NCI-H345 treated with DMSO at 0.1 percent for 48 hours (cell line): ENCODE measurements at regions not wholly inside any gene's neighbourhood (a gene's known extent, or its start where the extent isn't known, plus 50 kb on each side); places are given as distances from the start of the nearest gene placed in this dataset.

Experiments
- DNase-seq: peaks from one replicate; lab custom pipeline; 2025; ENCODE audit not compliant: unreplicated experiment; lab: John Stamatoyannopoulos, UW

DNA sequence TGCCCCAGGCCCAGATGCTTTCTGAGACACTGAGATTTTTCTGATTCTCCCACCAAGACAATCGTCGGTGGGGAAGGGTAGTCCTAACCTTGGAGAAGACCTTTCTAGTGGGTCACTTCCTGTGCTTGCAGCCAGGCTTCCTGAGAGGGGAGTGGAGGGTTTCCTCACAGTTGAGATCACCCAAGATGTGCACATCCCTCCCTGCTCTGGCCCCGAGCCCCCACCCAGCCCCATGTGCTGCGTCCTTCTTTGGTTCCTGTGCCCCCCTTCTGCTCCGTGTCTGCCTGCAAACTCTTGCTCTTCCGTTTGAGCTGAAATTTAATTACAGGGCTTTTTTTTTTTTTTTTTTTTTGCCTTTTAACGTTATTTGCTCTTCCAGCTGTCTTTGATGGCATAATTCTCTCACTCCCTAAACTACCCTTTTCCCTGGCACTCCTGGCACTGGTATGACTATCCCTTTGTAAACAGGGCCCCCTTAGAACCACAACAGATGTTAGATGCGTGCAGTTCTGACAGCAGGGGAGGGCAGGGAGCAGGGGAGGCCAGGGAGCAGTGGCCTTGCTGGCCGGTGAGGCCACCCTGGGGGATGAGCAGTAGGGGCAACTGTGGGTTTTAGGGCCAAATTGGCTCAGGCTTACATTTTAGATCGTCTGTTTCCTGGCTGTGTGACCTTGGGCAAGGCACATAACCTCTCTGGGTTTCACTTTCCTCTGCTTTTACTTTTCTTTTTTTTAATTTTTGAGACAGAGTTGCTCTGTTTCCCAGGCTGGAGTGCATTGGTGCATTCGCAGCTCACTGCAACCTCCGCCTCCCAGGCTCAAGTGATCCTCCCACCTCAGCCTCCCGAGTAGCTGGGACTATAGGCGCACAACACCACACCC lies 144.5 kb downstream of the PHETA1 start:
- DNase-seq, result no peak

GRCh38 chr12:111222523-111222922 lies 146.4 kb downstream of the PHETA1 start:
- DNase-seq, result no peak

DNA sequence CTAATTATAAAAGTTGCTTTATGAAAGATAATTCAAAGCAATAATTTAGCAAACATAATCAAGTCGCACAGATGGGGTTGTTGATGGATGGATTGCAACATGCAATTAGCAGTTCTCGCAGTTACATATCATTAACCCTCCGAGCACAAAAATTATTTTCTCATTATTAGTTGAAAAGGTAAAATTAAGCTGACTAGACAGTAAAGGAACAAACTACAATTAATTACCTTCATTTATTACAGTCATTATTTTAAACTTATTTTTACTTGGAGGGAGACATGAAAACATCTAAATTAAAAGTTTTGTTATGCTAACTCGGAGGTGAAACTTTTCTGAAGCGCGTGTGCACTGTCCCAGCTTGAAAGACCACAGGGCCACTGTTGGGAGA lies 146.9 kb downstream of the PHETA1 start:
- no peak for DNase-seq

DNA sequence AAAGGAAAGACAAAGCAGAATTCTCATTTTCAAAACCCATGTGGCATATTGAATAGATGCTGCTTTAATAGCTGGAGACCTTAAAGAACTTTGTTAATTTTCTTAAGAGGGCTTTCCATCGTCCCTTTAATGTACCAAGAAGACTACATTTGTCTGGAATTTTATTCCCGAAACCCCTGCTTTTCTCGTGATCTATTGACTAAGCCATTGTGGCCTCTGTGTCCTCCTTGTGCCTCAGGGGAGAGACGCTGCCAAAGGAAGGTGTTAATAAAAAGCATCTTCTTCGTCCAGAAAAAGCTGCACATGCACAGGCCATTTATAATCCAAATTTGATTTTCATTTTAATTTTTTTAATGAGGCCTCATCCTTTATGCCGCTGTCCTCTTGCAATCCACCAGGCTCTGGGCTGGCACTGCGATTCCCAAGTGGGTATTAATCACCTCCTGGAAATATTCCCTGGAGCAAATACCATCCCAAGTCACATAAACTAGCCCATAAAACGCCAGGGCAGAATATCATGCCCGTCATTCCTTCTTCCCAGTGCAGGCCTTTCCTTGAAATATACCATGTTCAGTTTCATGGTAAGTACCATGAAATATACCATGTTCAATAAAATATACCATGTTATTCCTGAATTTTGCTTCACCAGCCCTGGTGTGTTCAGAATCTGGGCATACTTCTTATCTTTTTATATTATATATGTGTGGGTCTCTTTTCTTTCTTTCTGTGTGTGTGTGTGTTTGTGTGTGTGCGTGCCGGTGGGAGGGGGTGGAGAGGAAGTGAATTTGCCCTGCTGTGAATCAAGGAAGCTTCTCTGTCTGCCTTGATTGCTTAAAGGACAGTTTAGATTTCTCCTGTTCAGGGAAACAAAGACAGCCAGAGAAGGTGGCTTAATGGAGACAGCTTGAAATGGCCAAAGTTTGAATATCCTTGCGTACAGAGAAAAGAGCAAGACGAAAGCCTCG lies 147.6 kb downstream of the PHETA1 start:
- DNase-seq, result no peak

GRCh38 chr12:111220363-111220762 lies 148.5 kb downstream of the PHETA1 start:
- no peak for DNase-seq

DNA sequence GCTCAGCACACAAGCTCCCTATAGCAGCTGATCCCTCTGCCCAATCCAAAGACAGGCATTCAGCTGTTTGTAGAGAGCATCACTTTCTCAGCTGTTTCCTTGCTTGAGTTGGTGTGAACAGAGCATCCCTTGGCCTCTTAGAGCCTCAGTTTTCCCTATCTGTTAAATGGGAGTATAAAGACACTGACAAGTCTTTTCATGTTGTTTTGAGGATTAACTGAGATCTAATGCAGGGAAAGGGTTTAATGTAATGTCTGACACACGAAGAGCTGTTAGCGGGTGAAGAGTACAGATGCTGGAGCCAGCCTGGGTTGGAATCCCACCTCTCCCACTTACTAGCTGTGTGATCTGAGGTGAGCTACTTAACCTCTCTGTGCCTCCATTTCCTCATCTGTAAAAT lies 149.5 kb downstream of the PHETA1 start:
- no peak for DNase-seq

DNA sequence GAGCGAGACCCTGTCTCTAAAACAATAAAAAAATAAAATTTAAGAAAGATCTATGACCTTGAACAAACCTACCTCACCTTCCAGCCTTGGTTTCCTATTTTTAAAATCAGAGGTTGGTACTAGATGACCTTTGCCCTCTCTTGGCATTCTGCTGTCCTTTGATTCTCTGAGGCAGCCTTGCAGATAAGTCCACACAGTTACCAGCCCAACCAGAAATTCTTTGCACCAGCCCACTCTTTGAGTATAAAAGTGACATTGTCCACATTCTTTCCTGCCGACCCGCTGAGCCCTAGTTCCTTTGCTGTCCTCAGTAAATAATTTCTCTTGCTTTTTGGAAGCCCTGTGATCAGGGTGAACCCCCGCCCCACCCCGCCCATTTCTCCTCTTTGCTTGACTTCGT lies 150.4 kb downstream of the PHETA1 start:
- DNase-seq, result no peak

GRCh38 chr12:111216387-111217159 lies 152.3 kb downstream of the PHETA1 start:
- DNase-seq, result no peak

GRCh38 chr12:111215881-111216280 lies 153.0 kb downstream of the PHETA1 start:
- DNase-seq, result no peak

DNA sequence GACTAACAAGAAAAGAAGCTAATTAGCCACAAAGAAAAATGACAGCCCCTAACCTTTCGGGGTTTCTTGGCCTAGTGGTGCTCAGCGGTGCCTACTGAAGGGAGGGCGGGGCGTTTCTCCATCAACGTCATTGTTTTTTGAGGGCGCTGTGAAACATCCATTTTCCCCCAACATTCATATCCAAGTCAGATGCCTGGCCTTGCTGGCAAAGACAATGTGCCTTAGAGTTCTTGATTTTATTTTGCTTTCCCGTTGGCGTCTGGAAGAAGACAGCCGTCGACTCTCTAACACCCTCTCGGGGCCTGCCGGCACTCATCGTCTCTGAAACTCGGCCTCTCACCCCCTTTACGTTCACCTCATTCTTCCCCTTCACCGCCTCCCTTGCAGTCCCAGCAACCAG lies 154.5 kb downstream of the PHETA1 start:
- DNase-seq, result no peak

DNA sequence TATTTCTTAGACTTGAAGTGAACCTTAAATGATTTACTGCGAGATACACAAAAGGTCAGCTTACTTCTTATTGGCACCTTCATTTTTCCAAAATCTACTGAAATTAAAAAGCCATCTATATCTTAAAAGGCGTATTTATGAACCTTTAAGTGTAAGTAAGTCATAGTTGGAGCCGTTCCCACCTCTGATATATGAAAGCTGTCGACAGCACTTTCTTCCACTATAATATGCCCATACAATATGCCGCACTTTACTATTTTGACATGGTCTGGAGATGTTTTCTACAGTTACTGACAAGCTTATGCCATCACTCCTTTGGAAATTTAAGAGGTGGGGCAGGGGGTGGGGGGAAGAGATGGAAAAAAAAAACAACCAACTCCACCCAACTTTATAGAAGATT lies 155.3 kb downstream of the PHETA1 start:
- DNase-seq, result no peak

- DNase-seq, result no peak
These were observed 156.0 kb downstream of the PHETA1 start for GRCh38 chr12:111212814-111213456.

DNA sequence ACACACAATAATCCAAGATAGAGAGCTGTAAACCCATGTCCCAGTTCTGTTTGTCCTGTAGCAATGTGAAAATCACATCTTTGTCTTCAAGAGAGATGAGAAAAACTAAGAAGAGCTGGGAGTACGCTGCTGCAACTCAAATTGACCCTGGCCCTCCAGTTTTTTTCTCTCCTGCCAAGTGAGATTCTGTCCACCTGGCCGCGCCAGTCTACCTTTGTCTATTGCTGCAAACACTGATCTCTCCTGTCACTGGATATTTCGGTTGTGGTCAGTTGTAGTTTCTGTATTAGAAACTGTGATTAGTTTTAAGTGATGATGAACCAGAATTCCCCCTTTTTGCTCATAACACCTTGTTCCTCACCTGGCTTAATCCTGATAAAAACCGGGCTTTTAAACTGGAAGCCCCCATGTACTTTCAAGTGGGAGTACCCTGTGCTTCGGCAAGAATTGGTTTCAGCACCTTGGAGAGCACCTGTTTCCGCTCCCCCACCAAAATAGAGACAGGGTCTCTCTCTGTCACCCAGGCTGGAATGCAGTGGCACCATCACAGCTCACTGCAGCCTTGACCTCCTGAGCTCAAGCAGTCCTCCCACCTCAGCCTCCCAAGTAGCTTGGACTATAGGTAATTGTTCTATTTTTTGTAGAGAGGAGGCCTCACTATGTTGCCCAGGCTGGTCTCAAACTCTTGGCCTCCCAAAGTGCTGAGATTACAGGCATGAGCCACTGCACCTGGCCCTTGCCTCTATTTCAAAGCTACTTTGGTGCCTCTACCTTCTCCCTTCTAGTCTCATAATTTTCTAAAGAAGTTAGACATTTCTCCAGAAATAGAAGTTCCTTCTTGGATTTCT lies 156.8 kb downstream of the PHETA1 start:
- no peak for DNase-seq

DNA sequence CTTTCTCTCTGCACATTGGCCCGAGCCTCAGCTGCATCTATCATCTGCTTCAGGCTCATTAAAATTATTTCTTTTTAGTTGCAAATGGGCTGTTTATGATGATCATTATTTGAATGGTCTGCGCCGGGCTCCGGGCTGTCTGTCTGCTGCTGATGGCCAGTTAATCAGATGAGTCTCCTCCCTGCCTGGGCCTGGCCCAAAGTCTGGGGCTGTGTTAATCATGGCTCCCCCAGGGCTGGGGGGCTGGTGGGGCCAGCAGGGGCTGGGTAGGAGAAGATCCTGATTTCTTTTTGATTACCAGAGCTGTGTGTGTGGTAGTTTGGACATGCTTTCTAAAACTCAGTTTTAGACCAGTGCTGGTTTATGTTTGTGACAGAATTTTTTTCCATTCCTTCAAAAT lies 159.1 kb downstream of the PHETA1 start:
- DNase-seq, result no peak

- no peak for DNase-seq
These were observed 161.1 kb downstream of the PHETA1 start for GRCh38 chr12:111207761-111208160.

- DNase-seq, result no peak
These were observed 164.1 kb downstream of the PHETA1 start for GRCh38 chr12:111204788-111205241.

- no peak for DNase-seq
These were observed 164.9 kb downstream of the PHETA1 start for GRCh38 chr12:111203969-111204368.

DNA sequence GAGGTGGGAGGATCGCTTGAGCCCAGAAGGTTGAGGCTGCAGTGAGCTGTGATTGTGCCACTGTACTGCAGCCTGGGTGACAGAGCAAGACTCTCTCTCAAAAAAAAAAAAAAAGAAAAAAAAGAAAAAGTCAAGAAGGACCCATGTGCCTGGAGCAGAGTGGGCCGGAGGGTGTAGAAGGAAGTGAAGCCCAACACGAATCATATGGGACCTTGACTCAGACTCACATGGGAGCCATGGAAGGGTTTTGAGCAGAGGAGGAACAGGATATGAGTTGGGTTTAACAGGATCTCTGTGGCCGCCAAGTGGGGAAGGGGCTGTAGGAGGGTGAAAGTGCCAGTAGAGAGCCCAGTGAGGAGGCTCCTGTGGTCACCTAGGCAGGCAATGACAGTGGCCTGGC lies 165.4 kb downstream of the PHETA1 start:
- no peak for DNase-seq

GRCh38 chr12:111202237-111202915 lies 166.5 kb downstream of the PHETA1 start:
- DNase-seq, result no peak
